Kidney epithelial cell (primary cell): ENCODE measurements at regions not wholly inside any gene's neighbourhood (a gene's known extent, or its start where the extent isn't known, plus 50 kb on each side); places are given as distances from the start of the nearest gene placed in this dataset.

ENCODE experiments used
- DNase-seq: peaks from one replicate; pipeline ENCODE4 v3.0.0-alpha.2; 2010; ENCODE audit warnings: low read depth
- H3K27me3 ChIP-seq: 2 replicates; pipeline ENCODE4 v1.6.0; 2011; ENCODE audit warnings: low read length; ENCODE audit not compliant: control insufficient read depth, insufficient read depth
- H3K36me3 ChIP-seq: 2 replicates; pipeline ENCODE4 v1.5.1; 2011; ENCODE audit warnings: low read length; ENCODE audit not compliant: control insufficient read depth, insufficient read depth
- H3K4me3 ChIP-seq: 2 replicates; pipeline ENCODE4 v1.5.1; 2011; ENCODE audit warnings: low read depth, mild to moderate bottlenecking, control low read depth, low read length
- CTCF ChIP-seq: IDR thresholded peaks from 2 replicates; pipeline ENCODE4 v1.5.1; 2011; ENCODE audit warnings: mild to moderate bottlenecking, moderate library complexity, low read length, control low read depth, inconsistent platforms; ENCODE audit not compliant: insufficient read depth, poor library complexity, severe bottlenecking

DNA sequence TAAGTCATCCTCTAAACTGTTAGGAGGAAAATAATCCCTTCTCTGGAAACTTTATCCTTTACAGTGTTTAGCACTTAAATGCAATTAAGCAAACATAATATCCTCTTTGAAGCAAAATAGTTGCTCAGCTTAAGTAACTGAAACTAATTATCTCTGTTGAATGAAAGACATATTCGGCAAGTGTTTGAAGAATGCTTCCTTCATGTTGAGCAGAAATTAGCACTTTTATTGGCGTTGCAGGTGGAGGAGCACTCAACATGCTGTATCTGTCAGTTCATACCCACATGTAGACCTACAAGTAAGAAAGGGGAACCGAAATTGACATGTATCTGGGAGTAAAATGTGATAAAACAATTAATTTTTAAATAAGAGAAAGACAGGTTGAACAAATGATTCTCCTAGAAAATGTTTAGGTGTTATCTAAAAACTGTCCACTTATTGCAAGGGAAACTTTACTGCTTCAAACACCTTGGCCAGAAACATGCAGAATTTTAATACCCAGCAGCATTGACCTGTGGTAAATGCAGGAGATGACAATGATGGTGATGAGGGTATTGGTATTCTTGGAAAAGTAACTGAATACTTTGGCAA is 987.0 kb upstream of the MAP3K7 start:
- Histone ChIP-seq H3K36me3 (no peaks in the 10 kb centered on the region), H3K27me3 (no peaks in the 10 kb centered on the region), H3K4me3 (no peak overlapping the region)
- no peak for DNase-seq
- TF ChIP-seq CTCF: no peak

GRCh38 chr6:91572878-91573277 is 986.0 kb upstream of the MAP3K7 start:
- no peak overlapping the region for H3K4me3 ChIP-seq
- no peak for DNase-seq
- H3K36me3 ChIP-seq: no peaks in the 10 kb centered on the region
- TF ChIP-seq CTCF: no peak
- H3K27me3 ChIP-seq: no peaks in the 10 kb centered on the region

GRCh38 chr6:91569071-91569470 is 982.2 kb upstream of the MAP3K7 start:
- no peaks in the 10 kb centered on the region for H3K36me3 ChIP-seq
- DNase-seq: no peak
- no peaks in the 10 kb centered on the region for H3K27me3 ChIP-seq
- no peak for TF ChIP-seq CTCF
- no peak overlapping the region for H3K4me3 ChIP-seq

DNA sequence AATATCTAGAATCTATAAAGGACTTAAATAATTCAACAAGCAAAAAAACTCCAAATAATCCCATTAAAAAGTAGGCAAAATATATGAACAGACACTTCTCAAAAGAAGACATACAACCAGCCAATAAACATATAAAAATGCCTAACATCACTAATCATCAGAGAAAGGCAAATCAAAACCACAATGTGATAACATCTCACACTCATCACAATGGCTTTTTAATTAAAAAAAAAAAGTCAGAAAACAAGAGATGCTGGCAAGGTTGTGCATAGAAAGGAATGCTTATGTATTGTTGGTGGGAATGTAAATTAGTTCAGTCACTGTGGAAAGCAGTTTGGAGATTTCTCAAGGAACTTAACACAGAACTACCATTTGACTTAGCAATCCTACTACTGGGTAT is 979.6 kb upstream of the MAP3K7 start:
- no peak for TF ChIP-seq CTCF
- DNase-seq: no peak
- no peaks in the 10 kb centered on the region for H3K27me3 ChIP-seq
- H3K4me3 ChIP-seq: no peak overlapping the region
- no peaks in the 10 kb centered on the region for H3K36me3 ChIP-seq

GRCh38 chr6:91565207-91565606 is 978.3 kb upstream of the MAP3K7 start:
- TF ChIP-seq CTCF: no peak
- no peak for DNase-seq
- H3K36me3 ChIP-seq: no peaks in the 10 kb centered on the region
- H3K4me3 ChIP-seq: no peak overlapping the region
- no peaks in the 10 kb centered on the region for H3K27me3 ChIP-seq

- TF ChIP-seq CTCF: no peak
- Histone ChIP-seq H3K27me3 (no peaks in the 10 kb centered on the region), H3K4me3 (no peak overlapping the region), H3K36me3 (no peaks in the 10 kb centered on the region)
- DNase-seq: no peak
Measured at GRCh38 chr6:91562955-91563354, 976.1 kb upstream of the MAP3K7 start.
